ENCODE measurements at regions not wholly inside any gene's neighbourhood (a gene's known extent, or its start where the extent isn't known, plus 50 kb on each side); places are given as distances from the start of the nearest gene placed in this dataset.

DNA sequence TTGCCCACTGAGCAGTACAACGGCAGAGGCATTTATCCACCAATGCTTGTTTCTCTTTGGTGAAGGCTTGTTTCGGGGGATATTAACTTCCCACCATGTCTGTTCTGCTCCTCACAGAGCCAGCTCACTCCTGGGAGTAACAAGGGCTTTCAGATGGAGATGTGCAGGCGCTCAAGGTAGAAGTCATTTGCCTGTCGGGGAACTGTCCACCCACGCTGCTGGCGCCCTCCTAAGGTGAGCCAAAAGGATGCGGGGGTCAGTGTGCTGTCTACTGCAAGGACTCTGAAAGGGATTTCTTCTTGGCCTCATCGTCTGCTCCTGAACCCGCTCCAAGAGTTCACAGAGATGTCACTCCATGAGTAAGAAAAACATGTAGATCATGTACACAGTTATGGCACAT is 57.0 kb upstream of the CYRIA start:
- H3K4me3 Mint-ChIP-seq = no peak overlapping the region
- peaks cover 6% of the 10 kb centered on the region; the same call in 1 of the 3 replicates for H3K4me1 Mint-ChIP-seq
- ATAC-seq (peak; percentile 99), DNase-seq (ENCODE audit: low spot score) (peak; percentile 74)
- Histone ChIP-seq H3K27me3 (ENCODE audit: insufficient read depth) (no peaks in the 10 kb centered on the region), H3K9me2 (ENCODE audit: insufficient read depth) (no peaks in the 10 kb centered on the region), H3K4me1 (ENCODE audit: insufficient read depth) (no peaks in the 10 kb centered on the region), H3F3A (replicated peaks; ENCODE audit: low read depth) (no peaks in the 10 kb centered on the region), H2AFZ (peak overlapping the region; percentile 2; the same call in 1 of the 2 replicates), H3K4me3 (no peak overlapping the region), H3K4me2 (no peak overlapping the region), H4K20me1 (replicated peaks; ENCODE audit: insufficient read depth) (no peaks in the 10 kb centered on the region), H3K79me2 (replicated peaks; ENCODE audit: insufficient read depth) (no peaks in the 10 kb centered on the region), H3K27ac (ENCODE audit: low read depth) (no peak overlapping the region), H3K36me3 (ENCODE audit: insufficient read depth) (no peaks in the 10 kb centered on the region)
- no peak for TF ChIP-seq ZNF331 (CRISPR knock-in tag; IDR thresholded peaks at IDR 0.05; ENCODE audit: low read depth)
- TF ChIP-seq, protein P1, sequence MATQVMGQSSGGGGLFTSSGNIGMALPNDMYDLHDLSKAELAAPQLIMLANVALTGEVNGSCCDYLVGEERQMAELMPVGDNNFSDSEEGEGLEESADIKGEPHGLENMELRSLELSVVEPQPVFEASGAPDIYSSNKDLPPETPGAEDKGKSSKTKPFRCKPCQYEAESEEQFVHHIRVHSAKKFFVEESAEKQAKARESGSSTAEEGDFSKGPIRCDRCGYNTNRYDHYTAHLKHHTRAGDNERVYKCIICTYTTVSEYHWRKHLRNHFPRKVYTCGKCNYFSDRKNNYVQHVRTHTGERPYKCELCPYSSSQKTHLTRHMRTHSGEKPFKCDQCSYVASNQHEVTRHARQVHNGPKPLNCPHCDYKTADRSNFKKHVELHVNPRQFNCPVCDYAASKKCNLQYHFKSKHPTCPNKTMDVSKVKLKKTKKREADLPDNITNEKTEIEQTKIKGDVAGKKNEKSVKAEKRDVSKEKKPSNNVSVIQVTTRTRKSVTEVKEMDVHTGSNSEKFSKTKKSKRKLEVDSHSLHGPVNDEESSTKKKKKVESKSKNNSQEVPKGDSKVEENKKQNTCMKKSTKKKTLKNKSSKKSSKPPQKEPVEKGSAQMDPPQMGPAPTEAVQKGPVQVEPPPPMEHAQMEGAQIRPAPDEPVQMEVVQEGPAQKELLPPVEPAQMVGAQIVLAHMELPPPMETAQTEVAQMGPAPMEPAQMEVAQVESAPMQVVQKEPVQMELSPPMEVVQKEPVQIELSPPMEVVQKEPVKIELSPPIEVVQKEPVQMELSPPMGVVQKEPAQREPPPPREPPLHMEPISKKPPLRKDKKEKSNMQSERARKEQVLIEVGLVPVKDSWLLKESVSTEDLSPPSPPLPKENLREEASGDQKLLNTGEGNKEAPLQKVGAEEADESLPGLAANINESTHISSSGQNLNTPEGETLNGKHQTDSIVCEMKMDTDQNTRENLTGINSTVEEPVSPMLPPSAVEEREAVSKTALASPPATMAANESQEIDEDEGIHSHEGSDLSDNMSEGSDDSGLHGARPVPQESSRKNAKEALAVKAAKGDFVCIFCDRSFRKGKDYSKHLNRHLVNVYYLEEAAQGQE (IDR thresholded peaks at IDR 0.05; ENCODE audit: unreplicated experiment) = no peak
- no peak for TF ChIP-seq NANOG (IDR thresholded peaks at IDR 0.05; ENCODE audit: borderline replicate concordance)
- TF ChIP-seq STAT1 (IDR thresholded peaks at IDR 0.05; ENCODE audit: unreplicated experiment) = no peak
- TF ChIP-seq, protein P2, sequence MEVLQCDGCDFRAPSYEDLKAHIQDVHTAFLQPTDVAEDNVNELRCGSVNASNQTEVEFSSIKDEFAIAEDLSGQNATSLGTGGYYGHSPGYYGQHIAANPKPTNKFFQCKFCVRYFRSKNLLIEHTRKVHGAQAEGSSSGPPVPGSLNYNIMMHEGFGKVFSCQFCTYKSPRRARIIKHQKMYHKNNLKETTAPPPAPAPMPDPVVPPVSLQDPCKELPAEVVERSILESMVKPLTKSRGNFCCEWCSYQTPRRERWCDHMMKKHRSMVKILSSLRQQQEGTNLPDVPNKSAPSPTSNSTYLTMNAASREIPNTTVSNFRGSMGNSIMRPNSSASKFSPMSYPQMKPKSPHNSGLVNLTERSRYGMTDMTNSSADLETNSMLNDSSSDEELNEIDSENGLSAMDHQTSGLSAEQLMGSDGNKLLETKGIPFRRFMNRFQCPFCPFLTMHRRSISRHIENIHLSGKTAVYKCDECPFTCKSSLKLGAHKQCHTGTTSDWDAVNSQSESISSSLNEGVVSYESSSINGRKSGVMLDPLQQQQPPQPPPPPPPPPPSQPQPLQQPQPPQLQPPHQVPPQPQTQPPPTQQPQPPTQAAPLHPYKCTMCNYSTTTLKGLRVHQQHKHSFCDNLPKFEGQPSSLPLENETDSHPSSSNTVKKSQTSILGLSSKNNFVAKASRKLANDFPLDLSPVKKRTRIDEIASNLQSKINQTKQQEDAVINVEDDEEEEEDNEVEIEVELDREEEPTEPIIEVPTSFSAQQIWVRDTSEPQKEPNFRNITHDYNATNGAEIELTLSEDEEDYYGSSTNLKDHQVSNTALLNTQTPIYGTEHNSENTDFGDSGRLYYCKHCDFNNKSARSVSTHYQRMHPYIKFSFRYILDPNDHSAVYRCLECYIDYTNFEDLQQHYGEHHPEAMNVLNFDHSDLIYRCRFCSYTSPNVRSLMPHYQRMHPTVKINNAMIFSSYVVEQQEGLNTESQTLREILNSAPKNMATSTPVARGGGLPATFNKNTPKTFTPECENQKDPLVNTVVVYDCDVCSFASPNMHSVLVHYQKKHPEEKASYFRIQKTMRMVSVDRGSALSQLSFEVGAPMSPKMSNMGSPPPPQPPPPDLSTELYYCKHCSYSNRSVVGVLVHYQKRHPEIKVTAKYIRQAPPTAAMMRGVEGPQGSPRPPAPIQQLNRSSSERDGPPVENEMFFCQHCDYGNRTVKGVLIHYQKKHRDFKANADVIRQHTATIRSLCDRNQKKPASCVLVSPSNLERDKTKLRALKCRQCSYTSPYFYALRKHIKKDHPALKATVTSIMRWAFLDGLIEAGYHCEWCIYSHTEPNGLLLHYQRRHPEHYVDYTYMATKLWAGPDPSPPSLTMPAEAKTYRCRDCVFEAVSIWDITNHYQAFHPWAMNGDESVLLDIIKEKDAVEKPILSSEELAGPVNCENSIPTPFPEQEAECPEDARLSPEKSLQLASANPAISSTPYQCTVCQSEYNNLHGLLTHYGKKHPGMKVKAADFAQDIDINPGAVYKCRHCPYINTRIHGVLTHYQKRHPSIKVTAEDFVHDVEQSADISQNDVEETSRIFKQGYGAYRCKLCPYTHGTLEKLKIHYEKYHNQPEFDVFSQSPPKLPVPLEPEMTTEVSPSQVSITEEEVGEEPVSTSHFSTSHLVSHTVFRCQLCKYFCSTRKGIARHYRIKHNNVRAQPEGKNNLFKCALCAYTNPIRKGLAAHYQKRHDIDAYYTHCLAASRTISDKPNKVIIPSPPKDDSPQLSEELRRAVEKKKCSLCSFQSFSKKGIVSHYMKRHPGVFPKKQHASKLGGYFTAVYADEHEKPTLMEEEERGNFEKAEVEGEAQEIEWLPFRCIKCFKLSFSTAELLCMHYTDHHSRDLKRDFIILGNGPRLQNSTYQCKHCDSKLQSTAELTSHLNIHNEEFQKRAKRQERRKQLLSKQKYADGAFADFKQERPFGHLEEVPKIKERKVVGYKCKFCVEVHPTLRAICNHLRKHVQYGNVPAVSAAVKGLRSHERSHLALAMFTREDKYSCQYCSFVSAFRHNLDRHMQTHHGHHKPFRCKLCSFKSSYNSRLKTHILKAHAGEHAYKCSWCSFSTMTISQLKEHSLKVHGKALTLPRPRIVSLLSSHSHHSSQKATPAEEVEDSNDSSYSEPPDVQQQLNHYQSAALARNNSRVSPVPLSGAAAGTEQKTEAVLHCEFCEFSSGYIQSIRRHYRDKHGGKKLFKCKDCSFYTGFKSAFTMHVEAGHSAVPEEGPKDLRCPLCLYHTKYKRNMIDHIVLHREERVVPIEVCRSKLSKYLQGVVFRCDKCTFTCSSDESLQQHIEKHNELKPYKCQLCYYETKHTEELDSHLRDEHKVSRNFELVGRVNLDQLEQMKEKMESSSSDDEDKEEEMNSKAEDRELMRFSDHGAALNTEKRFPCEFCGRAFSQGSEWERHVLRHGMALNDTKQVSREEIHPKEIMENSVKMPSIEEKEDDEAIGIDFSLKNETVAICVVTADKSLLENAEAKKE (CRISPR knock-in tag; IDR thresholded peaks at IDR 0.05) = peak; percentile 77
- no peak for TF ChIP-seq CREB1 (CRISPR knock-in tag; IDR thresholded peaks at IDR 0.05; ENCODE audit: low read depth)
- TF ChIP-seq EZH2phosphoT487 (IDR thresholded peaks at IDR 0.05; ENCODE audit: unreplicated experiment) = no peak
- TF ChIP-seq ZNF114 (CRISPR knock-in tag; IDR thresholded peaks at IDR 0.05) = peak; percentile 79; the same call in 1 of the 2 replicates
- TF ChIP-seq JUNB (IDR thresholded peaks at IDR 0.05; ENCODE audit: unreplicated experiment) = no peak
- TF ChIP-seq, protein P3, sequence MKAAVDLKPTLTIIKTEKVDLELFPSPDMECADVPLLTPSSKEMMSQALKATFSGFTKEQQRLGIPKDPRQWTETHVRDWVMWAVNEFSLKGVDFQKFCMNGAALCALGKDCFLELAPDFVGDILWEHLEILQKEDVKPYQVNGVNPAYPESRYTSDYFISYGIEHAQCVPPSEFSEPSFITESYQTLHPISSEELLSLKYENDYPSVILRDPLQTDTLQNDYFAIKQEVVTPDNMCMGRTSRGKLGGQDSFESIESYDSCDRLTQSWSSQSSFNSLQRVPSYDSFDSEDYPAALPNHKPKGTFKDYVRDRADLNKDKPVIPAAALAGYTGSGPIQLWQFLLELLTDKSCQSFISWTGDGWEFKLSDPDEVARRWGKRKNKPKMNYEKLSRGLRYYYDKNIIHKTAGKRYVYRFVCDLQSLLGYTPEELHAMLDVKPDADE (IDR thresholded peaks at IDR 0.05) = no peak
- no peak for TF ChIP-seq EZH2 (IDR thresholded peaks at IDR 0.05; ENCODE audit: low read depth, unreplicated experiment)
- no peak for TF ChIP-seq POLR2AphosphoS5 (IDR thresholded peaks at IDR 0.05; ENCODE audit: low read depth)
- TF ChIP-seq, protein P4, sequence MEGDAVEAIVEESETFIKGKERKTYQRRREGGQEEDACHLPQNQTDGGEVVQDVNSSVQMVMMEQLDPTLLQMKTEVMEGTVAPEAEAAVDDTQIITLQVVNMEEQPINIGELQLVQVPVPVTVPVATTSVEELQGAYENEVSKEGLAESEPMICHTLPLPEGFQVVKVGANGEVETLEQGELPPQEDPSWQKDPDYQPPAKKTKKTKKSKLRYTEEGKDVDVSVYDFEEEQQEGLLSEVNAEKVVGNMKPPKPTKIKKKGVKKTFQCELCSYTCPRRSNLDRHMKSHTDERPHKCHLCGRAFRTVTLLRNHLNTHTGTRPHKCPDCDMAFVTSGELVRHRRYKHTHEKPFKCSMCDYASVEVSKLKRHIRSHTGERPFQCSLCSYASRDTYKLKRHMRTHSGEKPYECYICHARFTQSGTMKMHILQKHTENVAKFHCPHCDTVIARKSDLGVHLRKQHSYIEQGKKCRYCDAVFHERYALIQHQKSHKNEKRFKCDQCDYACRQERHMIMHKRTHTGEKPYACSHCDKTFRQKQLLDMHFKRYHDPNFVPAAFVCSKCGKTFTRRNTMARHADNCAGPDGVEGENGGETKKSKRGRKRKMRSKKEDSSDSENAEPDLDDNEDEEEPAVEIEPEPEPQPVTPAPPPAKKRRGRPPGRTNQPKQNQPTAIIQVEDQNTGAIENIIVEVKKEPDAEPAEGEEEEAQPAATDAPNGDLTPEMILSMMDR (conservative IDR thresholded peaks at IDR 0.05; ENCODE audit: low read depth in 2 of 2) = peak; percentile 62 to 82
- H3K27me3 Mint-ChIP-seq (ENCODE audit: insufficient read depth, low read depth, poor library complexity) = peaks cover 3% of the 10 kb centered on the region
- no peaks in the 10 kb centered on the region for H3K36me3 Mint-ChIP-seq (ENCODE audit: low read depth)
- H3K9me3 Mint-ChIP-seq = no peaks in the 10 kb centered on the region
- no peak overlapping the region for H3K27ac Mint-ChIP-seq

All from GM23338 (cell line).